Esophagus squamous epithelium (tissue), 5 donors: ENCODE measurements at regions not wholly inside any gene's neighbourhood (a gene's known extent, or its start where the extent isn't known, plus 50 kb on each side); places are given as distances from the start of the nearest gene placed in this dataset.

Source experiments
- DNase-seq: peaks from one replicate; lab custom pipeline; 2025; lab: John Stamatoyannopoulos, UW
- H3K27ac ChIP-seq, 4 donors: fragments of 200-600 bp; sonication (generic); one replicate each; pipeline ENCODE4 v1.5.1; 2016 to 2019; ENCODE audit warnings: mild to moderate bottlenecking in 1 of 4
- H3K27me3 ChIP-seq, 4 donors: fragments of 200-600 bp; sonication (generic); 1 replicate in 3 of 4; 2 replicates in 1 of 4; pipeline versions ENCODE4 v1.5.1 to v1.6.0; 2017 to 2021; ENCODE audit warnings: antibody characterized with exemption in 1 of 4
- H3K36me3 ChIP-seq, 3 donors: fragments of 200-600 bp; sonication (generic); one replicate each; pipeline ENCODE4 v1.5.1; 2016 to 2019
- H3K4me1 ChIP-seq, 3 donors: fragments of 200-600 bp; sonication (generic); one replicate each; pipeline ENCODE4 v1.5.1; 2017 to 2019
- H3K4me3 ChIP-seq, 4 donors: fragments of 200-600 bp; sonication (generic); 1 replicate in 3 of 4; 2 replicates in 1 of 4; pipeline ENCODE4 v1.5.1; 2016 to 2019; ENCODE audit warnings: mild to moderate bottlenecking in 2 of 4, moderate library complexity in 1 of 4
- H3K9me3 ChIP-seq, 3 donors: fragments of 200-600 bp; sonication (generic); one replicate each; pipeline ENCODE4 v1.5.1; 2016 to 2019
- CTCF ChIP-seq, 6 experiments: fragments of 450-650 bp in 4 of 6; fragments of 200-600 bp in 2 of 6; sonication (generic) in 2 of 6; IDR thresholded peaks; one replicate each; pipeline ENCODE4 v1.5.1; 2016 to 2019; ENCODE audit warnings: antibody characterized with exemption in 6 of 6, mild to moderate bottlenecking in 4 of 6, moderate library complexity in 4 of 6
- POLR2A ChIP-seq, 4 donors: fragments of 450-650 bp; IDR thresholded peaks; one replicate each; pipeline ENCODE4 v1.6.1; 2017; ENCODE audit warnings: antibody characterized with exemption in 4 of 4, mild to moderate bottlenecking in 4 of 4, moderate library complexity in 3 of 4
- WGBS, 2 donors: methylation state at CpG; one replicate each; pipeline ENCODE4 v1.1.5; 2018; 5-methylcytosine and 5-hydroxymethylcytosine counted together
- intact Hi-C: fragments of 100-400 bp; cut with DNase I; formaldehyde crosslinking; loops from one replicate; pipeline ENCODE4 v1.15.0; 2022
- donor health status: DM: yes; HTN: yes; CAD: no.

- no peak for DNase-seq
- H3K9me3 ChIP-seq: no peaks in the 10 kb centered on the region
- H3K4me3 ChIP-seq: no peak overlapping the region
- no peaks in the 10 kb centered on the region for H3K27me3 ChIP-seq
- peaks cover 0 to 5% (median 0%) of the 10 kb centered on the region in 3 donors for H3K4me1 ChIP-seq
- H3K27ac ChIP-seq: no peak overlapping the region
- intact Hi-C loops: no loop called here
- 93 to 94% methylated on average over 3 of the region's 3 CpGs for WGBS, 2 donors
- no peak for TF ChIP-seq CTCF (IDR thresholded peaks at IDR 0.05)
- TF ChIP-seq POLR2A (IDR thresholded peaks at IDR 0.05): no peak
- H3K36me3 ChIP-seq: no peaks in the 10 kb centered on the region
Measured at GRCh38 chr6:14770040-14770439, 475.8 kb upstream of the JARID2 start.

- DNase-seq: no peak
- intact Hi-C loops: no loop called here
- H3K27ac ChIP-seq: no peak overlapping the region
- TF ChIP-seq POLR2A (IDR thresholded peaks at IDR 0.05) (no peak), CTCF (IDR thresholded peaks at IDR 0.05) (no peak)
- H3K36me3 ChIP-seq: no peaks in the 10 kb centered on the region
- WGBS, 2 donors: 69 to 82% methylated on average over 6 of the region's 6 CpGs
- no peak overlapping the region for H3K4me3 ChIP-seq
- H3K4me1 ChIP-seq: peaks cover 0 to 8% (median 0%) of the 10 kb centered on the region in 3 donors
- H3K27me3 ChIP-seq: no peaks in the 10 kb centered on the region
- no peaks in the 10 kb centered on the region for H3K9me3 ChIP-seq
Measured at GRCh38 chr6:14770572-14770971, 475.3 kb upstream of the JARID2 start.

- 78 to 83% methylated on average over 3 of the region's 3 CpGs for WGBS, 2 donors
- H3K27me3 ChIP-seq: no peaks in the 10 kb centered on the region
- H3K4me3 ChIP-seq: no peak overlapping the region
- DNase-seq: no peak
- intact Hi-C loops: no loop called here
- TF ChIP-seq POLR2A (IDR thresholded peaks at IDR 0.05): no peak
- no peak for TF ChIP-seq CTCF (IDR thresholded peaks at IDR 0.05)
- peaks cover 0 to 10% (median 0%) of the 10 kb centered on the region in 3 donors for H3K4me1 ChIP-seq
- no peak overlapping the region for H3K27ac ChIP-seq
- no peaks in the 10 kb centered on the region for H3K36me3 ChIP-seq
- H3K9me3 ChIP-seq: no peaks in the 10 kb centered on the region
Measured at GRCh38 chr6:14771016-14771415, 474.9 kb upstream of the JARID2 start.

GRCh38 chr6:14772188-14772587 lies 473.7 kb upstream of the JARID2 start:
- intact Hi-C loops: no loop called here
- 87 to 92% methylated on average over 7 of the region's 7 CpGs for WGBS, 2 donors

GRCh38 chr6:14775528-14775927 lies 470.3 kb upstream of the JARID2 start:
- Histone ChIP-seq H3K36me3 (no peaks in the 10 kb centered on the region), H3K27ac (no peak overlapping the region), H3K27me3 (no peaks in the 10 kb centered on the region), H3K4me3 (no peak overlapping the region), H3K4me1 (peaks cover 0 to 4% (median 0%) of the 10 kb centered on the region in 3 donors), H3K9me3 (no peaks in the 10 kb centered on the region)
- DNase-seq: no peak
- TF ChIP-seq POLR2A (IDR thresholded peaks at IDR 0.05): no peak
- no peak for TF ChIP-seq CTCF (IDR thresholded peaks at IDR 0.05)
- 35 to 55% methylated on average over 1 of the region's 1 CpG for WGBS, 2 donors
- intact Hi-C loops: no loop called here

More at GRCh38 chr6:14772188-14772587, 473.7 kb upstream of the JARID2 start:
- no peak for DNase-seq
- no peak for TF ChIP-seq CTCF (IDR thresholded peaks at IDR 0.05)
- no peak for TF ChIP-seq POLR2A (IDR thresholded peaks at IDR 0.05)
- H3K9me3 ChIP-seq: no peaks in the 10 kb centered on the region
- no peak overlapping the region for H3K4me3 ChIP-seq
- no peaks in the 10 kb centered on the region for H3K27me3 ChIP-seq
- H3K4me1 ChIP-seq: peaks cover 0 to 9% (median 0%) of the 10 kb centered on the region in 3 donors
- H3K36me3 ChIP-seq: no peaks in the 10 kb centered on the region
- no peak overlapping the region for H3K27ac ChIP-seq
